ENCODE measurements at regions not wholly inside any gene's neighbourhood (a gene's known extent, or its start where the extent isn't known, plus 50 kb on each side); places are given as distances from the start of the nearest gene placed in this dataset.

- no peak for TF ChIP-seq JUND (IDR thresholded peaks at IDR 0.05)
- no peak for TF ChIP-seq CTCF (IDR thresholded peaks at IDR 0.05 in 2 of 3, conservative IDR thresholded peaks at IDR 0.05 in 1 of 3; ENCODE audit: borderline replicate concordance in 1 of 3, insufficient read depth in 1 of 3, low read depth in 2 of 3, low read length in 2 of 3)
- TF ChIP-seq ZFX (IDR thresholded peaks at IDR 0.05), result no peak
- TF ChIP-seq EZH2 (IDR thresholded peaks at IDR 0.05), result no peak
- no peak for TF ChIP-seq POLR2AphosphoS5 (IDR thresholded peaks at IDR 0.05; ENCODE audit: low read depth, low read length)
- no peak for TF ChIP-seq POLR2A (IDR thresholded peaks at IDR 0.05; ENCODE audit: borderline replicate concordance, extremely low read depth, insufficient read depth, insufficient read length)
- TF ChIP-seq ZNF274 (IDR thresholded peaks at IDR 0.05; ENCODE audit: low read depth, low read length), result no peak
- no peak for TF ChIP-seq SIN3A (IDR thresholded peaks at IDR 0.05; ENCODE audit: low read depth)
- TF ChIP-seq CEBPB (IDR thresholded peaks at IDR 0.05; ENCODE audit: low read depth), result no peak
- TF ChIP-seq, protein P1, sequence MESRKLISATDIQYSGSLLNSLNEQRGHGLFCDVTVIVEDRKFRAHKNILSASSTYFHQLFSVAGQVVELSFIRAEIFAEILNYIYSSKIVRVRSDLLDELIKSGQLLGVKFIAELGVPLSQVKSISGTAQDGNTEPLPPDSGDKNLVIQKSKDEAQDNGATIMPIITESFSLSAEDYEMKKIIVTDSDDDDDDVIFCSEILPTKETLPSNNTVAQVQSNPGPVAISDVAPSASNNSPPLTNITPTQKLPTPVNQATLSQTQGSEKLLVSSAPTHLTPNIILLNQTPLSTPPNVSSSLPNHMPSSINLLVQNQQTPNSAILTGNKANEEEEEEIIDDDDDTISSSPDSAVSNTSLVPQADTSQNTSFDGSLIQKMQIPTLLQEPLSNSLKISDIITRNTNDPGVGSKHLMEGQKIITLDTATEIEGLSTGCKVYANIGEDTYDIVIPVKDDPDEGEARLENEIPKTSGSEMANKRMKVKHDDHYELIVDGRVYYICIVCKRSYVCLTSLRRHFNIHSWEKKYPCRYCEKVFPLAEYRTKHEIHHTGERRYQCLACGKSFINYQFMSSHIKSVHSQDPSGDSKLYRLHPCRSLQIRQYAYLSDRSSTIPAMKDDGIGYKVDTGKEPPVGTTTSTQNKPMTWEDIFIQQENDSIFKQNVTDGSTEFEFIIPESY (IDR thresholded peaks at IDR 0.05; ENCODE audit: extremely low read depth, insufficient replicate concordance, low read length), result no peak
These were observed 131.6 kb downstream of the NAV1 start for GRCh38 chr1:201670517-201670916.
